ENCODE measurements at regions not wholly inside any gene's neighbourhood (a gene's known extent, or its start where the extent isn't known, plus 50 kb on each side); places are given as distances from the start of the nearest gene placed in this dataset.

DNA sequence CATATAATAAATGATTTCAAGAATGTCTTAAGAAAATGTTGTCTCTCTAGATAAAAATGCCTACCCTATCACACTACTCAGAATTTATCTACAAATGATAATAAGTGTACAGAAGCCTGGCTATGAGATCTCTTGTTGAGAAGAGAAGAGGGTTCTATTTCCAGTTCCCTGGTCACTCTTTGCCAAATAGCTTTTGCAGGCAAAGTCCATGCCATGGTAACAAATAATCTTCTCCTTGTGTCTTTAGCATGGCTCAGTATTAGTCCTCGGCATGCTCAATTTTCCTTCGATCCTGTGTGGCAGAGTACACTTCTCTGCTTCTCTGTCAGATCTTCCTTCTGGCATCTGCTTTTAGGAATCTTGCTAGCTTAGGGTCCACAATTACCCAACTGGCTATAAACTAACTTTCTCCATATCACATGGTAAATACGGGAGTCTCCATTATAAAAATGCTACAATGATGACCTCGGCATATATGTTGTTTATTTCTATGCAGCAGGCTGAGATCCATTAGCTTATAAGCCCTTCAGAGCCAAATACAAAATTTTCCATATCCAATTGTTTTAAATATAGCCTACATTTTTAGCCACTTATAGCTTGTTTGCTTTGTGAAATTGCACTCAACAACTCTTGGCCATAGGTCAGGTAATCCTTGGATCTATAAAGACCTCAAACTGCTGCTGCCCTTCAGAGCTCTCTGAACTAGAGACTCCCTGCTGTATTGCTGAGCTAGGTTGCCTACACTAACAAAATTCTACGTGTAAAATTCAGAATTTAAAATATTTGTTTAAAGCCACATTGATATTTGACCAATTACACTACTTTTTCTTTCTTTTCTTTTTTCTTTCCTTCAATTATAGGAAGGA lies 157.5 kb downstream of the FSIP2 start:
- H3K27ac ChIP-seq: no peak overlapping the region
- H3K36me3 ChIP-seq: no peaks in the 10 kb centered on the region
- no peaks in the 10 kb centered on the region for H3K4me1 ChIP-seq
- no peak for DNase-seq
- H3K4me3 ChIP-seq: no peak overlapping the region
- TF ChIP-seq EP300 (IDR thresholded peaks at IDR 0.05) (no peak), CTCF (IDR thresholded peaks at IDR 0.05) (no peak), POLR2AphosphoS5 (IDR thresholded peaks at IDR 0.05) (no peak), POLR2A (IDR thresholded peaks at IDR 0.05) (no peak)
- WGBS, 5 donors: 80 to 84% (median 82%) methylated on average over 5 of the region's 5 CpGs
- no peaks in the 10 kb centered on the region for H3K27me3 ChIP-seq
- intact Hi-C loops (cut with DNase I; ENCODE audit: low total_unique reads): no loop called here
- H3K9me3 ChIP-seq: no peaks in the 10 kb centered on the region

DNA sequence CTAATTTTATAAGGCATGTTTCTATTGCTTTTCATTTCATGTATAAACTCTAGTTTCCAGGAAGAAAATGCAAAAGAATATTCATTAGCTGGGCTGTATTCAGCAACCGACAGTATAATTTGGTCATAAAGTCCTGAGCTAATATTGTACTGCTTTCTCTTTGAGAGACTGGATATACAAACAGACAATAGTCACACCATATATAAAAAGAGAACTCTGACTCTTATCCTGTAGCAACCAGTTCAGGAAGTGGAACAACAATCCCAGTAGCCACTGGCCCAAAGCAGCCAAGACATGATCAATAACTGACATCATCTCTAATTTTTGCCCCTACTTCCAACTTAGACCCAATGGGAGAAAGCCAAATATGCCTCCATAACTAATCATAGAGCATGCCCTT lies 160.8 kb downstream of the FSIP2 start:
- DNase-seq: no peak
- intact Hi-C loops (cut with DNase I; ENCODE audit: low total_unique reads): no loop called here
- TF ChIP-seq EP300 (IDR thresholded peaks at IDR 0.05): no peak
- H3K27me3 ChIP-seq: no peaks in the 10 kb centered on the region
- no peak overlapping the region for H3K4me3 ChIP-seq
- H3K27ac ChIP-seq: no peak overlapping the region
- no peaks in the 10 kb centered on the region for H3K4me1 ChIP-seq
- no peaks in the 10 kb centered on the region for H3K36me3 ChIP-seq
- H3K9me3 ChIP-seq: no peaks in the 10 kb centered on the region
- 86 to 99% (median 92%) methylated on average over 1 of the region's 1 CpG for WGBS, 5 donors

- 81 to 90% (median 84%) methylated on average over 1 of the region's 1 CpG for WGBS, 5 donors
- Histone ChIP-seq H3K27me3 (no peaks in the 10 kb centered on the region), H3K27ac (no peak overlapping the region), H3K36me3 (no peaks in the 10 kb centered on the region), H3K9me3 (peaks cover 0 to 5% (median 0%) of the 10 kb centered on the region in 4 donors), H3K4me1 (no peaks in the 10 kb centered on the region), H3K4me3 (no peak overlapping the region)
- TF ChIP-seq POLR2AphosphoS5 (IDR thresholded peaks at IDR 0.05) (no peak), CTCF (IDR thresholded peaks at IDR 0.05) (no peak), EP300 (IDR thresholded peaks at IDR 0.05) (no peak), POLR2A (IDR thresholded peaks at IDR 0.05) (no peak)
- DNase-seq: no peak
- intact Hi-C loops (cut with DNase I; ENCODE audit: low total_unique reads): no loop called here
These were observed 180.6 kb downstream of the FSIP2 start for GRCh38 chr2:185919155-185919554.

DNA sequence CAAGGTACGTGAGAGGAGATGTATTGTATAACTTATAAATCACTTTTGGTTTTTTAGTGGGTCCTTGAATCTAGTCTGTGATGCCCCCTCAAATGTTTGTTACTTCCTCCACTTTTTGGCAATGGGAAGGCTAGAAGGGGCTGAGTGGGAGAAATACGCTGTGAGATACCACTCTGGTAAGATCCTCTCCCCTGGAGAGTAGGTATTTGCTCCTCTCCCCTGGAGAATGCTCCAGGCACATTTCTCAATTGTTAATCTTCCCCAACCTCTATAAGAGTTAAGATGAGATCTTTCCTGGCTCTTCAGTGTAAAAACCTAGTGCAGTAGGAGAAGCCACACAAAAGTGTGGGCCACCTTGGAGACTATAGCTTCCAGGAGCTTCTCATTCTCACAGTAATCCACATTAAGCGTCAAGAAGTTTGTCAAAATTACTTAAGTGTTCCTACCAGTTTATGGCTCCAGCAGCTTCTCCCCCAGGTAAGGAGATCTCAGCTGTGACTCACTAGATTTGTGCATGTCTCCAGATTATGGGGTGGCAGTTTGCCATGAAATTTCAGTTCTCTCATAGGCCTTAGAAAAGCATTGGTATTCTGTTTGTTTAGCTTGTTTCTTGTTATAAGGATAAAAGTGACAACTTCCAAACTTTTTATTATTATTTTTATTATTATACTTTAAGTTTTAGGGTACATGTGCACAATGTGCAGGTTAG lies 182.6 kb downstream of the FSIP2 start:
- no peak overlapping the region for H3K4me3 ChIP-seq
- H3K4me1 ChIP-seq: no peaks in the 10 kb centered on the region
- TF ChIP-seq CTCF (IDR thresholded peaks at IDR 0.05): no peak
- no peak for TF ChIP-seq POLR2A (IDR thresholded peaks at IDR 0.05)
- no peak for TF ChIP-seq POLR2AphosphoS5 (IDR thresholded peaks at IDR 0.05)
- TF ChIP-seq EP300 (IDR thresholded peaks at IDR 0.05): no peak
- no peak for DNase-seq
- peaks cover 0 to 5% (median 0%) of the 10 kb centered on the region in 4 donors for H3K9me3 ChIP-seq
- intact Hi-C loops (cut with DNase I; ENCODE audit: low total_unique reads): no loop called here
- 88 to 96% (median 91%) methylated on average over 3 of the region's 3 CpGs for WGBS, 5 donors
- no peaks in the 10 kb centered on the region for H3K36me3 ChIP-seq
- no peaks in the 10 kb centered on the region for H3K27me3 ChIP-seq
- H3K27ac ChIP-seq: no peak overlapping the region
